Activated CD4-positive, alpha-beta T cell treated with anti-CD3 and anti-CD28 coated beads, Interleukin-2, amount 50 U/mL, for 1 hour (primary cell): ENCODE measurements at regions not wholly inside any gene's neighbourhood (a gene's known extent, or its start where the extent isn't known, plus 50 kb on each side); places are given as distances from the start of the nearest gene placed in this dataset.

Experiments used
- DNase-seq: peaks from one replicate; pipeline ENCODE4 v3.0.0-alpha.2; 2020

DNA sequence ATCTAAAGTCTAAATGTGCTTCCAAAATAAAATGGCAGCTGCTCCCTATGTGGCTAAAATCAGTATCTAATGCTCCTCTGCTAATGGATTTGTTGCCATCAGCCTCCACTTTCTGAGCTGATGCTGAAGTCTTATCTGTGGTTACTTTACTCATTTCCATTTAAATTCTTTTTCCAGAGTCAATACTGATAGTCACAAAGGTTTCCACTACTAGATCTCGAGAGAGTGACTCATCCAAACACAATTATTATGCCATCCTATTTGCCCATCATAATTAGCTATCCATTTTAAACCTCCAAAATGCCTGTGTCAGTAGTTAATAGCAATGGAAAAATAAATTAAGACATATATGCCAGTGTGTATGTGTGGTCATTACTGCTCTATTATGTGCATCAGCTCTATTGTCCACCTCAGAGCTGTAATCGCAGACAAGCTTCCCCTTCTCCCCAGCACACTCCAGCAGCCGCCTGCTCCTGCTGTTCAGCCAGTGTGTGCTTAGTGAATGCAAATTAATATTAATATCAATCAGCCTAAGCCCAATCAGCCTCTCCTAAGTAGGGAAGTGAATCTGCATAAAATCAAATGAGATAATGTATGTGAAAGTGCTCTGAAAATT lies 199.8 kb upstream of the ZIC3 start:
- DNase-seq: no peak

- no peak for DNase-seq
These were observed 202.4 kb upstream of the ZIC3 start for GRCh38 chrX:137363559-137363958.

GRCh38 chrX:137362583-137362982 lies 203.3 kb upstream of the ZIC3 start:
- DNase-seq: no peak

DNA sequence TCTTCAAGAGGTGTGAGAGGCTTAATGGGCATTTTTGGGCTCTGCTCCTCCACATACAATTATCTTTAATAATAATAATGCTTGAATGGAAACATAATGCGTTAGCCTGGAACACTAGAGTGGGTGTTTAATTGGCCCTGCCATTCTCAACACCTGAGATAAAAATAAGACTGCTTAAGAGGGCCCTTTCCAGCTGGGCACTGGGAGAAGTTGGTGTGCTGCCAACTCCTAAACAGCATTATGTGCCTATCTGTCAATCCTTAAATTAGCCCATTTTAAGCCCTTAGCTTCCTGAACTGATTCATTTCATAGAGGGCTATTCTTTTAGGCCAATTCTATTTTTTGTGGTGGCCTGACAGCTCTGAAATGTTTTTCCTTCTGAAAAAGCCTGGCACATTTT lies 211.1 kb upstream of the ZIC3 start:
- no peak for DNase-seq

- DNase-seq: no peak
These were observed 212.5 kb upstream of the ZIC3 start for GRCh38 chrX:137353404-137353803.

GRCh38 chrX:137352101-137352660 lies 213.7 kb upstream of the ZIC3 start:
- no peak for DNase-seq

DNA sequence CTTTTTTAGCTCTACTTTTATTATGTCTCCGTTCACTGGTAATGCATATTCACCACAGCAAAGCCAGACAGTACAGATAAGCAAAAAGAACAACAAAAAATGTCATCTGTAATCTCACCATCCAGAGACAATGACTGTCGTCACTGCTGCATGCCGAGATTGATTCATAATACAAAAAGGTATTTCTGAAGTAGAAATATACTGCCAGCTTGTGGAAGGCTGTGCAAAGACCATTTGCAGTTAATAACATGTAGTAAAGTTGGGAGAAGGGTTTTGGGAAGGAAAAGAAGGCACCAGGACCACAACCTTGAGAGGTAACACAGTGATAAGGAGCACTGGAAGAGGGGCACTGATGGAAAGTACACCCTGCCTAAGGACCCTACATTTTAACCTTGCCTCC lies 223.0 kb upstream of the ZIC3 start:
- no peak for DNase-seq

GRCh38 chrX:137313627-137314026 lies 252.3 kb upstream of the ZIC3 start:
- DNase-seq: no peak

DNA sequence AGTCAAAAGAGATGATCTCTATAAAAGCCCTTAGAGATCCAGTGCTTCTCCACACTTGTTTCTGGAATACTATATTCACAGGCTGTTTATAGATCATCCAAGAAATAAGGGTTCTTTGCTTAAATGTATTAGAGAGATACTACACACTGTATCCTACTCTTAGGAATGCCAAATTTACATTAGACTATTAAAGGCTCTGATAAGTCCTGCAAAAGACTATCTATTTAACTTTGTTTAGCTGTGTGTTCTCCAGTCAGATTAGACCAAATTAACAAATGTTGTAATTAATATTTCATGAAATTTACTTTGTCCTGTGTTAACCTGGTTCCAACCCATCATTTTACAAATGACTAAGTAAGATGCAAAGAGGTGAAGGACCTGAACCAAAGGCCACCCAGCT lies 260.5 kb upstream of the ZIC3 start:
- DNase-seq: no peak

DNA sequence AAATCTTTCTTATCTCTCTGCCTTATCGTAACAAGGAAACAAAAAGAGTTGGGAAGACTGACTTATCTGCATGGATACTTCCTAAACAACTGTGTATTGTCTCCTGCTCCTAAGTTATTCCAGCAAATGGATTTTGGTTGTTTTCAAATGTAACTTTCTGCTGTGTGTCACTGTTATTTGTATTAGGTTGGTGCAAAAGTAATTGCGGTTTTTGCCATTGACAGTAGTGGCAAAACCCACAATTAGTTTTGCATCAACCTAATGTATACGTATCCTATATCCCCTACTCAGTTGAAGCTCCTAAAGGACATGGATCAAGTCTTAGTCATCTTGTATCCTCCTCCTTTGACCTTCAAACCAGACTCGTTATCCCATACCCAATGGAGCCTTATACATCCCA lies 263.4 kb upstream of the GPR101 start:
- DNase-seq: no peak

- no peak for DNase-seq
These were observed 256.2 kb upstream of the GPR101 start for GRCh38 chrX:137290011-137290410.

GRCh38 chrX:137287191-137287590 lies 253.4 kb upstream of the GPR101 start:
- DNase-seq: no peak

- no peak for DNase-seq
These were observed 252.6 kb upstream of the GPR101 start for GRCh38 chrX:137286423-137286822.

- DNase-seq: no peak
These were observed 245.0 kb upstream of the GPR101 start for GRCh38 chrX:137278825-137279224.

DNA sequence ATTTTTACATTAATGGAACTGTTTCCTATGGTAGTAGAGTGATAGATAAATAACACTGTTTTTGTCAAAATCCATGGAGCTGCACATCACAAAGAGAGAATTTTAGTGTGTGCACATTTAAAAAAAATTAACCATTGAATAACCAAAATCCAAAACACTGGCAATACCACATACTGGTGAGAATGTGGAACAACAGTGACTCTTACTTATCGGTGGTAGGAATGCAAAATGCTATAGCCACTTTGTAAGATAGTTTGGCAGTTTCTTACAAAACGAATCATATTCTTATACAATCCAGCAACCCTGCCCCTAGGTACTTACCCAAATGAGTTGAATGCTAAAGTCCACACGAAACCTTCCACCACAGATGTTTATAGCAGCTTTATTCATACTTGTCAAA lies 229.6 kb upstream of the GPR101 start:
- DNase-seq: no peak

DNA sequence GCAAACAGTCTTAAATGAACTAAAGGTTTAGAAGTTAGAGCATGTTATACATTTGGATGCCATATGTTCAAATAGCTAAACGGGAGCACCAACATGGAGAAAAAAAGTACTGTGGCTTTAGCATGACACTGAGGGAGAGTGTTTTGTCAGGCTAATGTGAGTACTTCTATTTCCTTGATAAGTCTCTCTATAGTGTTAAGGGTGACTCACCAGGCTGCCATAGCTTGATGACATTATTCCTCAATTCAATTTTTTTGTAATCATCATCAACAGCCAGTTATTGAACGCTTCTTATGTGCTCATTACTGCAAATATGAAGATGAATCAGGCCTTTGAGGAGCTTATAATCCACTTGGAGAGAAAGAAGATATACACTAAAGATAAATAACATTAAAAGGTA lies 211.4 kb upstream of the GPR101 start:
- DNase-seq: no peak

DNA sequence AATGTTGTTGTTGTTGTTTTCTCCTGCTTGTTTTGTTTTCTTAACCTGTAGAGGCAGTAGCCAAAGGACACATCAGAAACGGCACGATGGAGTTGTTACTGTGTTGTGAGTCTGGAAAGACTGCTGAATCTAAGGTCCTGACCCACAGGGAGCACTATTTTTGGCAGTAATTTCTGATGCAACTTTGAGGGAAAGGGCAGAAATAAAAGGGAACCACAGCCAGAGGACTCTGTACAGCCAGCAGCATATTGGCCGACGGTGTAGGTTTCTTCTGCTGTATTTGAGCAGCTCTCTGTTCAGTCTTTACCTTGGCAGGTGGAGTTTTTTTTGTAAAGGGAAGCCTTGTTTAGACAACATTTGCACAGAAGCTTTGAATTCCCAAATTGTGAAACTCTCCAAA lies 203.0 kb upstream of the GPR101 start:
- no peak for DNase-seq

DNA sequence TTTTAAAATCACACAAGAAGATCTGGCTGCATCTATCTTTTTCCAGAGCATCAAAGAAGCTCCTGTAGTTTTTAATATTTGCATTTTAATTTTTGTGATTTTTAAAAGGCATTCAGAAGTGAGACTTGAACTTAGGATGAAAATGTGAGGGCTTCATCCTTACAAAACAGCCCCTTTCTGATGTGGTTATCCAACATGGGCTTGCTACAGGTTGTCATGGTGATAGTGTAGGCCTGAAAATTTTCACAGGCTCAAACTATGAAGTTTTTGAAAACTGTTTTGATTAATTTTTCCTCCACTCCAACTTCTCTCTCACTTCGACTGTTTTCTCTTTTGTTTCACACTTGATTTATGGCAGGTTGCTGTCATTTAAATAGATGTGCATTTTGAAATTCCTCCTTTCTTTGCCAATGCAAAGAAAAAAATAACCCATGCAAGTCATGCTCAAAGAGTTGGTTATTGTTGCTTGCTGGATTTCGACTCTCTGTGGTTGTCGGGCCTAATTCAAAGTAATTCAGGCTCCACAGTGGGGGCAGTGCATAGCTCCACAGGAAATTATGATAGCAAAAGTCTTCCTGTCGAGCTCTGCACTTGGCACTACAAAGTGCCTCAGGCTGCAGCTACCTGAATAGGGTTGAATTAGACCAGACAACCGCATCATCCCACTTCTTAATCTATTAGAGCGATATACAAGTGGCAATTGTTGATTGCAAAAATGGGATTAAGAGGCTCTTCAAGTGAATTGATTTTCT lies 201.0 kb upstream of the GPR101 start:
- DNase-seq: no peak

- no peak for DNase-seq
These were observed 199.7 kb upstream of the GPR101 start for GRCh38 chrX:137233478-137233877.

DNA sequence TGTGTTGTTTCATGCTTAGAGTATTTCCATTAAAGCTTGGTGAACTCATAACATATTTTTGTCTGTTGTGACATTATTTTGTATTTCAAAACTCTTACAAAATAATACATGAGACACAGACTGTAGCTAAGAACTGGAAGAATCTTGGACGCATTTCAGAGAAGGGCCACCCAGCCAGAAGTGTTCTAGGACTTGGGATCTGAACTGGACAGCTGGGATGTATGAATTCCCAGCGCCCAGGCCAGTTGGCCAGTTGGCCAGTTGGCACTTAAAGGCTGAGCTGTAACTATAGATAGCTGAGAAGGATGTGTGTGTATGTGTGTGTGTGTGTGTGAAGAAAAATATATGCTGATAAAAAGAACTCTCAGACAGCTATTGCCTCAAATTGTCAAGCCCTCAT lies 193.4 kb upstream of the GPR101 start:
- DNase-seq: no peak

- DNase-seq: no peak
These were observed 181.7 kb upstream of the GPR101 start for GRCh38 chrX:137215467-137215866.

DNA sequence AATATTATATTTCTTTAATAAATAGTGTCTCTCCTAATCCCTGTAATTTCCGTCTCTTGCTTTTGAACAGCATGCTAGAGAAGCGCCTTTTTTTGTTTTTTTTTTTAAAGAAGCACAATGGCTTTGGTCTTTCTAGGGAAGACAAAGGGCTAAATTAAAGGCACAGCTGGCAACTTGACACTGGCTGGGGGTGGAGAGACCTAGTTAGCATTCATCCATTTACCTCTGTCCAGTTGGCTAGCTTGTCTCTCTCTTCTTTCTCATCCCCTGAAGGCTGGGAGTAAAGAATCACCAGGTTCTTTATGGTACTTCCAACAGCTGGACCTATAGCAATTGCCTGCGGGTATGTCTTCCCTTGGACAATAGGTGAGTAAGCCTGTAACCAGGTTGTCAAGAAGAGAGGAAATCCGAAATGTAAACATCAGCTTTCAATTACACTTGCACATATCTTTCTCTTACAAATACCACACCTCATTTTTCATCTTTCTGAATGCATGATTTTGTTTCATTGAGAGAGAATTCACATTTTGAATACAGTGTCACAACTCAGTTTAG lies 178.4 kb upstream of the GPR101 start:
- no peak for DNase-seq

DNA sequence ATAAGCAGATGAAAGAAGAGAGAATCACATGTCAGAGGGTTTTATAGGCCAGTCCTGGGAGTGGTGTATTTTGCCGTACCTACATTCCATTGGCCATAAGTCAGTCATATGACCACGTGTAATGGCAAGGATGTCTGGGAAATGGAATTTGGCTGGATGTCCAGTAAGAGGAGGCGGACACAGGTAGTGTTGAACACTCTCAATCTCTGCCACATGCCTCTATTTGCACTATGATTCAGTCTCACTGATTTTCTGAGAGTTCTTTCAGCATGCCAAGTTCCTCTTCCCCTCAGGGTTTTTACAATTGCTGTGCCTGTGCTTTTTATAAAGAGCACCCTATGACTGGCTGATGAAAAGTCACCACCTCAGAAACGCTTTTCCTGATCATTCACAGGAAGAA lies 164.2 kb upstream of the GPR101 start:
- DNase-seq: no peak

- no peak for DNase-seq
These were observed 162.2 kb upstream of the GPR101 start for GRCh38 chrX:137195991-137196390.
